HEK293 (cell line): ENCODE measurements at regions not wholly inside any gene's neighbourhood (a gene's known extent, or its start where the extent isn't known, plus 50 kb on each side); places are given as distances from the start of the nearest gene placed in this dataset.

ENCODE experiments used
- ATF2 ChIP-seq: fragments of 450-650 bp; formaldehyde crosslinking; IDR thresholded peaks from 2 replicates; pipeline ENCODE4 v1.5.1; 2016; ENCODE audit warnings: missing biosample characterization, missing genetic modification characterization, low read depth
- CTCF ChIP-seq: fragments of 450-650 bp; formaldehyde crosslinking; IDR thresholded peaks from 2 replicates; pipeline ENCODE4 v1.5.1; 2016; ENCODE audit warnings: missing biosample characterization, missing genetic modification characterization
- GLI4 ChIP-seq: fragments of 450-650 bp; formaldehyde crosslinking; IDR thresholded peaks from 2 replicates; pipeline ENCODE4 v1.5.1; 2016; ENCODE audit warnings: missing biosample characterization, missing genetic modification characterization
- ZBTB1 ChIP-seq: fragments of 450-650 bp; formaldehyde crosslinking; IDR thresholded peaks from 2 replicates; pipeline ENCODE4 v1.5.1; 2016; ENCODE audit warnings: missing biosample characterization, missing genetic modification characterization
- ZNF133 ChIP-seq: fragments of 450-650 bp; formaldehyde crosslinking; IDR thresholded peaks from 2 replicates; pipeline ENCODE4 v1.5.1; 2016; ENCODE audit warnings: missing biosample characterization, missing genetic modification characterization
- ZNF169 ChIP-seq: fragments of 450-650 bp; formaldehyde crosslinking; IDR thresholded peaks from 2 replicates; pipeline ENCODE4 v1.5.1; 2016; ENCODE audit warnings: missing biosample characterization, missing genetic modification characterization
- ZNF23 ChIP-seq: fragments of 450-650 bp; formaldehyde crosslinking; IDR thresholded peaks from 2 replicates; pipeline ENCODE4 v1.5.1; 2016; ENCODE audit warnings: missing biosample characterization, missing genetic modification characterization, borderline replicate concordance
- ZNF433 ChIP-seq: fragments of 450-650 bp; formaldehyde crosslinking; IDR thresholded peaks from 2 replicates; pipeline ENCODE4 v1.5.1; 2016; ENCODE audit warnings: missing biosample characterization, missing genetic modification characterization, low read depth

GRCh38 chr15:84387086-84387485 is 151.5 kb downstream of the GOLGA6L4 start:
- no peak for TF ChIP-seq ATF2 (tag by site-specific recombination)
- TF ChIP-seq CTCF (tag by site-specific recombination): no peak
- TF ChIP-seq ZNF169 (tag by site-specific recombination): no peak
- TF ChIP-seq ZBTB1 (tag by site-specific recombination): no peak
- TF ChIP-seq ZNF433 (tag by site-specific recombination): no peak
- TF ChIP-seq ZNF23: no peak
- no peak for TF ChIP-seq ZNF133 (tag by site-specific recombination)
- no peak for TF ChIP-seq GLI4
